Astrocyte (in vitro differentiated cells and primary cell): ENCODE measurements at regions not wholly inside any gene's neighbourhood (a gene's known extent, or its start where the extent isn't known, plus 50 kb on each side); places are given as distances from the start of the nearest gene placed in this dataset.

Experiments
- DNase-seq: peaks from one replicate; pipeline ENCODE4 v3.0.0-alpha.2; 2010; ENCODE audit warnings: low read depth
- FAIRE-seq: peaks from 2 replicates; lab custom pipeline; 2011; peaks lifted over from hg19 to GRCh38; lab: Jason Lieb, UNC
- H2AFZ ChIP-seq: 2 replicates; pipeline ENCODE4 v1.6.0; 2012; ENCODE audit warnings: low read depth, low read length, inconsistent platforms
- H3K27ac ChIP-seq: 2 replicates; pipeline ENCODE4 v1.5.1; 2011; ENCODE audit warnings: low read depth, low read length, inconsistent platforms
- H3K27me3 ChIP-seq: 2 replicates; pipeline ENCODE4 v1.6.0; 2011; ENCODE audit warnings: low read length, inconsistent platforms; ENCODE audit not compliant: insufficient read depth
- H3K36me3 ChIP-seq: 2 replicates; pipeline ENCODE4 v1.5.1; 2011; ENCODE audit warnings: low read length, inconsistent platforms; ENCODE audit not compliant: insufficient read depth
- H3K4me1 ChIP-seq: 2 replicates; pipeline ENCODE4 v1.5.1; 2011; ENCODE audit warnings: low read length, inconsistent platforms; ENCODE audit not compliant: insufficient read depth
- H3K4me2 ChIP-seq: 2 replicates; pipeline ENCODE4 v1.6.0; 2012; ENCODE audit warnings: low read length, inconsistent platforms
- H3K4me3 ChIP-seq: 2 replicates; pipeline ENCODE4 v1.5.1; 2011; ENCODE audit warnings: low read depth, mild to moderate bottlenecking, low read length, inconsistent platforms; ENCODE audit not compliant: insufficient read depth
- H3K79me2 ChIP-seq: 2 replicates; pipeline ENCODE4 v1.6.0; 2012; ENCODE audit warnings: mild to moderate bottlenecking, low read length, inconsistent platforms; ENCODE audit not compliant: insufficient read depth
- H3K9ac ChIP-seq: 2 replicates; pipeline ENCODE4 v1.6.0; 2012; ENCODE audit warnings: mild to moderate bottlenecking, low read length, inconsistent platforms
- H3K9me3 ChIP-seq: 2 replicates; pipeline ENCODE4 v1.5.1; 2012; ENCODE audit warnings: low read depth, mild to moderate bottlenecking, low read length, inconsistent platforms; ENCODE audit not compliant: insufficient read depth
- H4K20me1 ChIP-seq: 2 replicates; pipeline ENCODE4 v1.6.0; 2012; ENCODE audit warnings: low read length, inconsistent platforms; ENCODE audit not compliant: insufficient read depth
- H3K27ac Mint-ChIP-seq: one replicate; pipeline ENCODE4 v1.8.0; 2021; ENCODE audit warnings: mild to moderate bottlenecking, mixed read lengths; ENCODE audit not compliant: unreplicated experiment
- H3K27me3 Mint-ChIP-seq: one replicate; pipeline ENCODE4 v1.8.0; 2021; ENCODE audit warnings: low read depth, mixed read lengths; ENCODE audit not compliant: unreplicated experiment
- H3K36me3 Mint-ChIP-seq: one replicate; pipeline ENCODE4 v1.8.0; 2021; ENCODE audit warnings: low read depth, mixed read lengths; ENCODE audit not compliant: unreplicated experiment
- H3K4me1 Mint-ChIP-seq: one replicate; pipeline ENCODE4 v1.8.0; 2021; ENCODE audit warnings: low read depth, mixed read lengths; ENCODE audit not compliant: unreplicated experiment
- H3K4me3 Mint-ChIP-seq: one replicate; pipeline ENCODE4 v1.8.0; 2021; ENCODE audit warnings: mild to moderate bottlenecking, moderate library complexity, mixed read lengths; ENCODE audit not compliant: unreplicated experiment
- H3K9me3 Mint-ChIP-seq: one replicate; pipeline ENCODE4 v1.8.0; 2021; ENCODE audit warnings: mild to moderate bottlenecking, mixed read lengths; ENCODE audit not compliant: unreplicated experiment
- EZH2 ChIP-seq: IDR thresholded peaks from 2 replicates; pipeline ENCODE4 v1.6.1; 2012; ENCODE audit warnings: mild to moderate bottlenecking, low read length, inconsistent platforms; ENCODE audit not compliant: insufficient read depth
- TF ChIP-seq, protein P1 (sequence below): IDR thresholded peaks from 2 replicates; pipeline ENCODE4 v1.5.1; 2011; ENCODE audit warnings: low read depth, mild to moderate bottlenecking, inconsistent platforms, low read length, moderate library complexity; ENCODE audit not compliant: insufficient read depth

DNA sequence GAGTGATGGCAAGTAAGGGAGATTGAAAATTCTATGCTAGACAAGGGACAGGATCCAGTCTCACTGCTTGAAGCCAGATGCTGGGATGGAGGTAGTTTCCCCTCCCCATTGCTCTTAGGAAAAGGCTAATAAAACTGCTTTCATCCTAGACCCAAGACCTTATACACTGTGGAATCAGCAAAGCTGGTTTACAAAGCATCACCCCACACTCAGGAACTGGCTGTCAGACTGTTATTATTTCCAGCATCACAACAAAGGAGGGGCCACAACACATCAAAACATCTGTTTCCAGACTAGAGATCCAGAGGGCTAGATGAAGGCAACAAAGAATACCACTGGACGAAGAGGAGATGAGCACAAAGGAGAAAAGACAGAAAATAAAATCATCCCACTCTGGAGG is 364.6 kb upstream of the PTGER4 start:
- Histone ChIP-seq H3K9ac (no peak overlapping the region), H3K4me2 (no peak overlapping the region), H2AFZ (no peak overlapping the region), H3K9me3 (no peaks in the 10 kb centered on the region), H4K20me1 (no peaks in the 10 kb centered on the region), H3K4me1 (no peaks in the 10 kb centered on the region), H3K36me3 (no peaks in the 10 kb centered on the region), H3K27ac (no peak overlapping the region), H3K4me3 (no peak overlapping the region), H3K27me3 (no peaks in the 10 kb centered on the region), H3K79me2 (no peaks in the 10 kb centered on the region)
- H3K36me3 Mint-ChIP-seq = no peaks in the 10 kb centered on the region
- no peaks in the 10 kb centered on the region for H3K27me3 Mint-ChIP-seq
- no peaks in the 10 kb centered on the region for H3K4me1 Mint-ChIP-seq
- H3K4me3 Mint-ChIP-seq = no peak overlapping the region
- TF ChIP-seq, protein P1, sequence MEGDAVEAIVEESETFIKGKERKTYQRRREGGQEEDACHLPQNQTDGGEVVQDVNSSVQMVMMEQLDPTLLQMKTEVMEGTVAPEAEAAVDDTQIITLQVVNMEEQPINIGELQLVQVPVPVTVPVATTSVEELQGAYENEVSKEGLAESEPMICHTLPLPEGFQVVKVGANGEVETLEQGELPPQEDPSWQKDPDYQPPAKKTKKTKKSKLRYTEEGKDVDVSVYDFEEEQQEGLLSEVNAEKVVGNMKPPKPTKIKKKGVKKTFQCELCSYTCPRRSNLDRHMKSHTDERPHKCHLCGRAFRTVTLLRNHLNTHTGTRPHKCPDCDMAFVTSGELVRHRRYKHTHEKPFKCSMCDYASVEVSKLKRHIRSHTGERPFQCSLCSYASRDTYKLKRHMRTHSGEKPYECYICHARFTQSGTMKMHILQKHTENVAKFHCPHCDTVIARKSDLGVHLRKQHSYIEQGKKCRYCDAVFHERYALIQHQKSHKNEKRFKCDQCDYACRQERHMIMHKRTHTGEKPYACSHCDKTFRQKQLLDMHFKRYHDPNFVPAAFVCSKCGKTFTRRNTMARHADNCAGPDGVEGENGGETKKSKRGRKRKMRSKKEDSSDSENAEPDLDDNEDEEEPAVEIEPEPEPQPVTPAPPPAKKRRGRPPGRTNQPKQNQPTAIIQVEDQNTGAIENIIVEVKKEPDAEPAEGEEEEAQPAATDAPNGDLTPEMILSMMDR = no peak
- TF ChIP-seq EZH2 = no peak
- H3K9me3 Mint-ChIP-seq = no peaks in the 10 kb centered on the region
- FAIRE-seq = no peak
- no peak for DNase-seq
- no peak overlapping the region for H3K27ac Mint-ChIP-seq

DNA sequence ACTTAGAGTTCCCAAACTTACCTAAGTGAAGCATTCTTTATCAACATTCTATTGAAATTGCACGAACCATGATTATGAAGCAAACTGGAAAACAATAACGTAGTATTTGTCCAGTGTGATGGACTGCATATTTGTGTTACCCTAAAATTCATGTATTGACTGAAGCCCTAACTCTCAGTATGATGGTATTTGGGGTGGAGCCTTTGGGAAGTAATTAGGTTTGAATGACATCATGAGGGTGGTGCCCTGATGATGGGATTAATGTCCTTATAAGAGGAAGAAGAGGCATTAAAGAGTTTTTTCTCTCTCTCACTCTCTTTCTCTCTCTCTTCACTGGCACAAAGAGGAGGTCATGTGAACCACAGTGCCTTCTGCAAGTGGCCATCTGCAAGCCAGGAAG is 365.4 kb upstream of the PTGER4 start:
- no peaks in the 10 kb centered on the region for H3K9me3 ChIP-seq
- no peaks in the 10 kb centered on the region for H3K36me3 ChIP-seq
- H3K27ac ChIP-seq = no peak overlapping the region
- Mint-ChIP-seq H3K4me3 (no peak overlapping the region), H3K27ac (no peak overlapping the region), H3K36me3 (no peaks in the 10 kb centered on the region), H3K9me3 (no peaks in the 10 kb centered on the region), H3K27me3 (no peaks in the 10 kb centered on the region), H3K4me1 (no peaks in the 10 kb centered on the region)
- no peak overlapping the region for H3K9ac ChIP-seq
- no peak overlapping the region for H3K4me3 ChIP-seq
- H3K4me2 ChIP-seq = no peak overlapping the region
- FAIRE-seq = no peak
- H3K27me3 ChIP-seq = no peaks in the 10 kb centered on the region
- DNase-seq = no peak
- TF ChIP-seq EZH2 = no peak
- TF ChIP-seq, protein P1 = no peak
- no peak overlapping the region for H2AFZ ChIP-seq
- no peaks in the 10 kb centered on the region for H3K79me2 ChIP-seq
- H3K4me1 ChIP-seq = no peaks in the 10 kb centered on the region
- H4K20me1 ChIP-seq = no peaks in the 10 kb centered on the region

DNA sequence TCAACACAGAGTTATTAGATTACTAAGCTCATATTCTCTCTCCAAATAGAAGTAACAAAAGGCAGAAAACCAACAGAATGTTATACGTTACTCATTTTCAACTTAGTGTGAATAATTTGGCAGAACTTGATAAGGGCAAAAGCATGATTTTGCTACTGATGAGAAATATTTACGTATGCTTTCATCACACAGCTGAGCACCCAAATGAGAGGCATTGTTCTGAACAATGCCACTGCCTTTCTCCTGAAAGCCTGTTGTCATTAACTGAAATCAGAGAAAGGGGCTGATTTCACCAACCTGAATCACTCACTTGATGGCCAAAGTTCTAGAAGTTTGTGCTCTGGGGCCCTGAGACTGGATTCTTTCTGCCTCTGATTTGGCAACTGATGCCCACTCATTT is 367.5 kb upstream of the PTGER4 start:
- H3K27me3 Mint-ChIP-seq = no peaks in the 10 kb centered on the region
- H3K9ac ChIP-seq = no peak overlapping the region

More for the DNA sequence above, 367.5 kb upstream of the PTGER4 start:
- Histone ChIP-seq H3K27me3 (no peaks in the 10 kb centered on the region), H3K4me1 (no peaks in the 10 kb centered on the region), H3K36me3 (no peaks in the 10 kb centered on the region), H2AFZ (no peak overlapping the region), H3K4me2 (no peak overlapping the region), H3K79me2 (no peaks in the 10 kb centered on the region), H4K20me1 (no peaks in the 10 kb centered on the region), H3K9me3 (no peaks in the 10 kb centered on the region), H3K4me3 (no peak overlapping the region), H3K27ac (no peak overlapping the region)
- no peaks in the 10 kb centered on the region for H3K9me3 Mint-ChIP-seq
- H3K4me3 Mint-ChIP-seq = no peak overlapping the region
- TF ChIP-seq EZH2 = no peak
- TF ChIP-seq, protein P1 = no peak
- no peaks in the 10 kb centered on the region for H3K4me1 Mint-ChIP-seq
- H3K27ac Mint-ChIP-seq = no peak overlapping the region
- FAIRE-seq = no peak
- DNase-seq = no peak
- no peaks in the 10 kb centered on the region for H3K36me3 Mint-ChIP-seq
